ENCODE measurements at regions not wholly inside any gene's neighbourhood (a gene's known extent, or its start where the extent isn't known, plus 50 kb on each side); places are given as distances from the start of the nearest gene placed in this dataset.

- TF ChIP-seq EZH2phosphoT487 (IDR thresholded peaks at IDR 0.05; ENCODE audit: low read depth, severe bottlenecking, unreplicated experiment) (no peak), EZH2 (IDR thresholded peaks at IDR 0.05; ENCODE audit: borderline replicate concordance) (no peak), CTCF (IDR thresholded peaks at IDR 0.05; ENCODE audit: poor library complexity) (no peak)
- Histone ChIP-seq H3K36me3 (replicated peaks; ENCODE audit: insufficient read depth, low read depth) (no peaks in the 10 kb centered on the region), H3K27ac (no peak overlapping the region), H3K79me2 (no peaks in the 10 kb centered on the region), H3K27me3 (no peaks in the 10 kb centered on the region), H3K4me1 (ENCODE audit: insufficient read depth) (no peaks in the 10 kb centered on the region), H2AFZ (no peak overlapping the region), H3K4me2 (no peak overlapping the region), H3K9me2 (replicated peaks; ENCODE audit: insufficient read depth) (no peaks in the 10 kb centered on the region), H3K4me3 (no peak overlapping the region), H4K20me1 (ENCODE audit: insufficient read depth, poor library complexity, severe bottlenecking) (no peaks in the 10 kb centered on the region), H3K9me3 (ENCODE audit: low read depth) (no peaks in the 10 kb centered on the region)
- 91% methylated on average over 1 of the region's 1 CpG for WGBS (ENCODE audit: low lambda C conversion rate, missing lambda C conversion rate)
- DNase-seq (ENCODE audit: low spot score), result no peak
These were observed 231.0 kb downstream of the NRIP1 start for GRCh38 chr21:14833666-14834351.

GRCh38 chr21:14833241-14833640 is 231.6 kb downstream of the NRIP1 start:
- H3K79me2 ChIP-seq, result no peaks in the 10 kb centered on the region
- H3K36me3 ChIP-seq (replicated peaks; ENCODE audit: insufficient read depth, low read depth), result no peaks in the 10 kb centered on the region
- DNase-seq (ENCODE audit: low spot score), result no peak
- no peak overlapping the region for H2AFZ ChIP-seq
- no peaks in the 10 kb centered on the region for H3K27me3 ChIP-seq
- no peak overlapping the region for H3K4me3 ChIP-seq
- no peaks in the 10 kb centered on the region for H3K4me1 ChIP-seq (ENCODE audit: insufficient read depth)
- H3K4me2 ChIP-seq, result no peak overlapping the region
- no peaks in the 10 kb centered on the region for H3K9me3 ChIP-seq (ENCODE audit: low read depth)
- H4K20me1 ChIP-seq (ENCODE audit: insufficient read depth, poor library complexity, severe bottlenecking), result no peaks in the 10 kb centered on the region
- H3K9me2 ChIP-seq (replicated peaks; ENCODE audit: insufficient read depth), result no peaks in the 10 kb centered on the region
- H3K27ac ChIP-seq, result no peak overlapping the region
- TF ChIP-seq EZH2phosphoT487 (IDR thresholded peaks at IDR 0.05; ENCODE audit: low read depth, severe bottlenecking, unreplicated experiment) (no peak), CTCF (IDR thresholded peaks at IDR 0.05; ENCODE audit: poor library complexity) (no peak), EZH2 (IDR thresholded peaks at IDR 0.05; ENCODE audit: borderline replicate concordance) (no peak)
- WGBS (ENCODE audit: low lambda C conversion rate, missing lambda C conversion rate), result 89% methylated on average over 4 of the region's 4 CpGs

- H3K79me2 ChIP-seq, result no peaks in the 10 kb centered on the region
- H4K20me1 ChIP-seq (ENCODE audit: insufficient read depth, poor library complexity, severe bottlenecking), result no peaks in the 10 kb centered on the region
- TF ChIP-seq EZH2phosphoT487 (IDR thresholded peaks at IDR 0.05; ENCODE audit: low read depth, severe bottlenecking, unreplicated experiment) (no peak), CTCF (IDR thresholded peaks at IDR 0.05; ENCODE audit: poor library complexity) (no peak), EZH2 (IDR thresholded peaks at IDR 0.05; ENCODE audit: borderline replicate concordance) (no peak)
- no peaks in the 10 kb centered on the region for H3K36me3 ChIP-seq (replicated peaks; ENCODE audit: insufficient read depth, low read depth)
- H3K4me1 ChIP-seq (ENCODE audit: insufficient read depth), result no peaks in the 10 kb centered on the region
- WGBS (ENCODE audit: low lambda C conversion rate, missing lambda C conversion rate), result 89% methylated on average over 3 of the region's 3 CpGs
- no peak for DNase-seq (ENCODE audit: low spot score)
- H3K4me3 ChIP-seq, result no peak overlapping the region
- no peak overlapping the region for H3K27ac ChIP-seq
- no peak overlapping the region for H2AFZ ChIP-seq
- no peaks in the 10 kb centered on the region for H3K9me2 ChIP-seq (replicated peaks; ENCODE audit: insufficient read depth)
- no peak overlapping the region for H3K4me2 ChIP-seq
- no peaks in the 10 kb centered on the region for H3K27me3 ChIP-seq
- H3K9me3 ChIP-seq (ENCODE audit: low read depth), result no peaks in the 10 kb centered on the region
These were observed 234.5 kb downstream of the NRIP1 start for GRCh38 chr21:14830307-14830706.

Data from hepatocyte (in vitro differentiated cells).